Activated T-cell treated with anti-CD3 and anti-CD28 coated beads, Interleukin-2, amount 50 U/mL, for 72 hours (primary cell): ENCODE measurements at regions not wholly inside any gene's neighbourhood (a gene's known extent, or its start where the extent isn't known, plus 50 kb on each side); places are given as distances from the start of the nearest gene placed in this dataset.

Experiments used
- ATAC-seq, 2 donors: fragments of 150-1000 bp; cut with Tn5 transposase; replicated peaks in 1 of 2; 2 replicates each; pipeline ENCODE4 v1.10.0; 2021; ENCODE audit warnings: moderate library complexity in 2 of 2, mild to moderate bottlenecking in 1 of 2
- DNase-seq, 2 donors: peaks; one replicate each; pipeline ENCODE4 v3.0.0; 2021 to 2022; ENCODE audit warnings: mixed read lengths in 1 of 2
- H3K27ac Mint-ChIP-seq: one replicate; pipeline ENCODE4 v1.8.0; 2022; ENCODE audit warnings: mild to moderate bottlenecking, moderate library complexity, mixed read lengths
- H3K27me3 Mint-ChIP-seq: one replicate; pipeline ENCODE4 v1.8.0; 2022; ENCODE audit warnings: low read depth, mixed read lengths
- H3K36me3 Mint-ChIP-seq, 2 donors: one replicate each; pipeline ENCODE4 v1.8.0; 2022; ENCODE audit warnings: mixed read lengths in 2 of 2, mild to moderate bottlenecking in 1 of 2; ENCODE audit not compliant: insufficient read depth in 2 of 2
- H3K4me1 Mint-ChIP-seq: one replicate; pipeline ENCODE4 v1.8.0; 2022; ENCODE audit warnings: low read depth, mixed read lengths
- H3K4me3 Mint-ChIP-seq, 2 donors: one replicate each; pipeline ENCODE4 v1.8.0; 2022; ENCODE audit warnings: mild to moderate bottlenecking in 2 of 2, mixed read lengths in 2 of 2, moderate library complexity in 2 of 2
- H3K9me3 Mint-ChIP-seq, 2 donors: one replicate each; pipeline ENCODE4 v1.8.0; 2022; ENCODE audit warnings: mixed read lengths in 2 of 2

- H3K9me3 Mint-ChIP-seq = peaks cover 2% of the 10 kb centered on the region in 2 donors
These were observed 152.3 kb downstream of the PAX3 start for GRCh38 chr2:222146488-222146887.

GRCh38 chr2:222142027-222142426, 156.8 kb downstream of the PAX3 start:
- no peaks in the 10 kb centered on the region for H3K36me3 Mint-ChIP-seq
- H3K9me3 Mint-ChIP-seq = peaks cover 3 to 6% of the 10 kb centered on the region in 2 donors
- ATAC-seq (no peak), DNase-seq (no peak)
- H3K4me1 Mint-ChIP-seq = no peaks in the 10 kb centered on the region
- H3K27ac Mint-ChIP-seq = no peak overlapping the region
- no peak overlapping the region for H3K4me3 Mint-ChIP-seq
- H3K27me3 Mint-ChIP-seq = no peaks in the 10 kb centered on the region

More at GRCh38 chr2:222146488-222146887, 152.3 kb downstream of the PAX3 start:
- ATAC-seq (no peak), DNase-seq (no peak)
- Mint-ChIP-seq H3K27me3 (no peaks in the 10 kb centered on the region), H3K36me3 (no peaks in the 10 kb centered on the region), H3K4me1 (no peaks in the 10 kb centered on the region), H3K27ac (no peak overlapping the region), H3K4me3 (no peak overlapping the region)

- Mint-ChIP-seq H3K9me3 (peaks cover 4 to 6% of the 10 kb centered on the region in 2 donors), H3K27ac (no peak overlapping the region), H3K36me3 (no peaks in the 10 kb centered on the region), H3K4me1 (no peaks in the 10 kb centered on the region), H3K4me3 (no peak overlapping the region), H3K27me3 (no peaks in the 10 kb centered on the region)
- no peak for DNase-seq
- ATAC-seq = no peak
These were observed 162.6 kb downstream of the PAX3 start for GRCh38 chr2:222136106-222136630.

- Mint-ChIP-seq H3K4me1 (no peaks in the 10 kb centered on the region), H3K36me3 (no peaks in the 10 kb centered on the region), H3K4me3 (no peak overlapping the region), H3K27me3 (no peaks in the 10 kb centered on the region), H3K9me3 (peaks cover 4 to 6% of the 10 kb centered on the region in 2 donors), H3K27ac (no peak overlapping the region)
- no peak for DNase-seq
- ATAC-seq = no peak
These were observed 164.1 kb downstream of the PAX3 start for GRCh38 chr2:222134654-222135053.

- Mint-ChIP-seq H3K9me3 (peaks cover 4 to 6% of the 10 kb centered on the region in 2 donors), H3K36me3 (no peaks in the 10 kb centered on the region), H3K27ac (no peak overlapping the region), H3K27me3 (no peaks in the 10 kb centered on the region), H3K4me1 (no peaks in the 10 kb centered on the region), H3K4me3 (no peak overlapping the region)
- ATAC-seq = no peak
- no peak for DNase-seq
These were observed 164.9 kb downstream of the PAX3 start for GRCh38 chr2:222133897-222134296.

GRCh38 chr2:222130855-222131254, 167.9 kb downstream of the PAX3 start:
- Mint-ChIP-seq H3K27me3 (no peaks in the 10 kb centered on the region), H3K27ac (no peak overlapping the region), H3K36me3 (no peaks in the 10 kb centered on the region), H3K4me3 (no peak overlapping the region), H3K4me1 (no peaks in the 10 kb centered on the region), H3K9me3 (peaks cover 0 to 2% of the 10 kb centered on the region in 2 donors)
- ATAC-seq (no peak), DNase-seq (no peak)

- Mint-ChIP-seq H3K27ac (no peak overlapping the region), H3K4me3 (no peak overlapping the region), H3K9me3 (no peaks in the 10 kb centered on the region), H3K36me3 (no peaks in the 10 kb centered on the region), H3K4me1 (no peaks in the 10 kb centered on the region), H3K27me3 (no peaks in the 10 kb centered on the region)
- ATAC-seq (no peak), DNase-seq (no peak)
These were observed 171.1 kb downstream of the PAX3 start for GRCh38 chr2:222127660-222128059.

GRCh38 chr2:222120933-222121332, 177.9 kb downstream of the PAX3 start:
- Mint-ChIP-seq H3K4me3 (no peak overlapping the region), H3K27ac (no peak overlapping the region), H3K27me3 (no peaks in the 10 kb centered on the region), H3K36me3 (no peaks in the 10 kb centered on the region), H3K9me3 (no peaks in the 10 kb centered on the region), H3K4me1 (no peaks in the 10 kb centered on the region)
- ATAC-seq = no peak
- no peak for DNase-seq

GRCh38 chr2:222115296-222115695, 183.5 kb downstream of the PAX3 start:
- ATAC-seq (no peak), DNase-seq (no peak)
- Mint-ChIP-seq H3K27me3 (no peaks in the 10 kb centered on the region), H3K4me1 (no peaks in the 10 kb centered on the region), H3K27ac (no peak overlapping the region), H3K9me3 (peaks cover 0 to 2% of the 10 kb centered on the region in 2 donors), H3K36me3 (no peaks in the 10 kb centered on the region), H3K4me3 (no peak overlapping the region)

- DNase-seq (no peak), ATAC-seq (no peak)
- no peaks in the 10 kb centered on the region for H3K36me3 Mint-ChIP-seq
- H3K27ac Mint-ChIP-seq = no peak overlapping the region
- no peaks in the 10 kb centered on the region for H3K9me3 Mint-ChIP-seq
- H3K4me1 Mint-ChIP-seq = no peaks in the 10 kb centered on the region
- no peak overlapping the region for H3K4me3 Mint-ChIP-seq
- no peaks in the 10 kb centered on the region for H3K27me3 Mint-ChIP-seq
These were observed 189.7 kb downstream of the PAX3 start for GRCh38 chr2:222108957-222109585.

GRCh38 chr2:222108497-222108896, 190.3 kb downstream of the PAX3 start:
- no peak overlapping the region for H3K4me3 Mint-ChIP-seq
- no peaks in the 10 kb centered on the region for H3K4me1 Mint-ChIP-seq
- no peak for DNase-seq
- H3K36me3 Mint-ChIP-seq = no peaks in the 10 kb centered on the region
- H3K9me3 Mint-ChIP-seq = no peaks in the 10 kb centered on the region
- no peak overlapping the region for H3K27ac Mint-ChIP-seq
- ATAC-seq = no peak
- H3K27me3 Mint-ChIP-seq = no peaks in the 10 kb centered on the region

GRCh38 chr2:222105046-222105445, 193.8 kb downstream of the PAX3 start:
- Mint-ChIP-seq H3K4me1 (no peaks in the 10 kb centered on the region), H3K36me3 (no peaks in the 10 kb centered on the region), H3K27me3 (no peaks in the 10 kb centered on the region), H3K27ac (no peak overlapping the region), H3K4me3 (no peak overlapping the region), H3K9me3 (peaks cover 0 to 2% of the 10 kb centered on the region in 2 donors)
- ATAC-seq (no peak), DNase-seq (no peak)

GRCh38 chr2:222102575-222103349, 196.0 kb downstream of the PAX3 start:
- Mint-ChIP-seq H3K36me3 (no peaks in the 10 kb centered on the region), H3K9me3 (peaks cover 0 to 2% of the 10 kb centered on the region in 2 donors), H3K27ac (no peak overlapping the region), H3K27me3 (peaks cover 7% of the 10 kb centered on the region), H3K4me1 (no peaks in the 10 kb centered on the region), H3K4me3 (no peak overlapping the region)
- DNase-seq (no peak), ATAC-seq (no peak)
